Effector memory CD8-positive, alpha-beta T cell (primary cell): ENCODE measurements at regions not wholly inside any gene's neighbourhood (a gene's known extent, or its start where the extent isn't known, plus 50 kb on each side); places are given as distances from the start of the nearest gene placed in this dataset.

ENCODE experiments used
- ATAC-seq: fragments of 150-1000 bp; cut with Tn5 transposase; replicated peaks from 2 replicates; pipeline ENCODE4 v1.10.0; 2021; ENCODE audit warnings: mild to moderate bottlenecking, moderate library complexity
- DNase-seq, 3 experiments: peaks; one replicate each; pipeline ENCODE4 v3.0.0; 2021
- H3K27ac Mint-ChIP-seq, 2 donors: one replicate each; pipeline ENCODE4 v1.8.0; 2022; ENCODE audit warnings: mild to moderate bottlenecking in 2 of 2, mixed read lengths in 2 of 2, moderate library complexity in 2 of 2
- H3K27me3 Mint-ChIP-seq, 2 donors: one replicate each; pipeline ENCODE4 v1.8.0; 2022; ENCODE audit warnings: mixed read lengths in 2 of 2
- H3K36me3 Mint-ChIP-seq: one replicate; pipeline ENCODE4 v1.8.0; 2022; ENCODE audit warnings: mild to moderate bottlenecking, moderate library complexity, mixed read lengths; ENCODE audit not compliant: insufficient read depth
- H3K4me1 Mint-ChIP-seq, 2 donors: one replicate each; pipeline ENCODE4 v1.8.0; 2022; ENCODE audit warnings: low read depth in 2 of 2, mixed read lengths in 2 of 2
- H3K4me3 Mint-ChIP-seq, 2 donors: one replicate each; pipeline ENCODE4 v1.8.0; 2022; ENCODE audit warnings: mild to moderate bottlenecking in 2 of 2, mixed read lengths in 2 of 2, moderate library complexity in 2 of 2
- H3K9me3 Mint-ChIP-seq, 2 donors: one replicate each; pipeline ENCODE4 v1.8.0; 2022; ENCODE audit warnings: mixed read lengths in 2 of 2

DNA sequence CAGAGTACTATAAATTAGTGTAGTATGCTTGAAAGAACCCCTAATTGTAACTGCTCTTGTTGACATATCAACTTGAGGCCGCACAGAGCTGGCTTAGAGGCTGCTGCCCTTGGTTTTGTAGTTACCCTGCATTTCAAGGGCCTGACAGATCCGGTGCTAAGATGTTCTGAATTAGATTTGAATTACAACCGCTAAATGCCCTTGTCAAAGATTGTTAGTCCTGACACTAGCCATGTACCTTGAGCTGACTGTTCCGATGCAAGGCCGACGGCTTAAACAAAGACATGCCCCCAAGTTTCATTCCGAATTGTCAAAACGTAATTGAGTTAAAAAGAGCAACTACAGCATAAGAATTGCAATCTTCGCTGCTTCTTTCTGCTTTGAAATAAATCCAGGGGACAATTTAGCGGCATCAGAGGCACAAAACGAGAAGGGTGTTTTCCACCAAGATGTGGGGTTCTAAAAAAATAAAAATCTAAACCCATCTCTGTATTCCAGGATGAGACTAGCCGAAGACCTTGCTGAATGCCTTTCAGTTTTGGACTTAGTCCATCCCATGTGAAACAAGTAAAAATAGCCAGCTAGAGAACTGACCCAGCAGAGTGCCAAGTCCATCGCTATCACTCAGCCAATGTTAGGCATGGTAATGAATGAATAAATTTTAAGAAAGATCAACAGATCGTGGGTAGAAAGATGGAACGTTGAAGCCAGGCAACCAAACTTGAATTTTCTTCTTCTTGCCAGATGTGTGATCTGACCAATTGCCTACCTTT, 148.7 kb downstream of the DICER1 start:
- H3K9me3 Mint-ChIP-seq: no peaks in the 10 kb centered on the region
- H3K4me1 Mint-ChIP-seq: no peaks in the 10 kb centered on the region
- peaks cover 46 to 59% of the 10 kb centered on the region in 2 donors for H3K27me3 Mint-ChIP-seq
- ATAC-seq: no peak
- DNase-seq: no peak
- H3K27ac Mint-ChIP-seq: no peak overlapping the region
- no peak overlapping the region for H3K4me3 Mint-ChIP-seq
- H3K36me3 Mint-ChIP-seq: no peaks in the 10 kb centered on the region

DNA sequence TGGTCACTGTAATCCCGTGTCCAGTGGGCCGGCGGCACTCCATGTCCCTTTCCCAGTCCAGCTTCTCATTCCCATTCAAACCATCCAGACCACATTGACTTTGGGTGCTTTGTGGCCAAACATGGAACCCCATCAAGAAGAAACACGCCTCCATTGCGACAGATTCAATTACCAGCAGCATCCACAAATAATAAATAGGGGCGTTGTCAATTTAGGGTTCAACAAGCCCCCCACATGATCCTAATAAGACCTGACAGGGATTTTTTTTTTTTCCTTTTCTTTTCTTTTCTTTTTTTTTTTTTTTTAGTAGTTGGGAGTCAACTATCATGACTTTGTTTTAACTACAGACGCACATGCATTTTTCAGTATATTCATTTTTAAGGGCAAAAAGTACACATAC, 149.4 kb downstream of the DICER1 start:
- Mint-ChIP-seq H3K4me3 (no peak overlapping the region), H3K9me3 (no peaks in the 10 kb centered on the region), H3K4me1 (no peaks in the 10 kb centered on the region), H3K27me3 (peaks cover 41 to 52% of the 10 kb centered on the region in 2 donors), H3K36me3 (no peaks in the 10 kb centered on the region), H3K27ac (no peak overlapping the region)
- DNase-seq: no peak
- ATAC-seq: no peak

DNA sequence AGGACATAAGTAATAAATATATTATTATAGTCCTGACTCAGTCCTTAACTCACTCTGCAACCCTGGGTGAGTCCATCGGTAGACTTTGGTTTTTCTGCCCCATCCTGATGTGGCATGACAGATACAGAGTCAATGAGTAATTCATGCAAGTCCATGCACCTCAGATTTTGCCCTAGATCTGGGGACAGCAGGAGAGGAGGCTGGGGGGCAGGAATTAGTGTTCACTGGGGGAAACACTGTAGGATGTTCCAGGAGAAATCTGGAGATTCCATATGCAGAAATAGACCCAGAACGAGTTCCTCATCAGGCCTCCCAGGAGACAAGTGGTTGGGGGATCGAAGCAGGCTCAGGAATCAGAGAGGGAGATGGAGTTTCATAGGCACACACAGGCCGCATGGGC, 150.8 kb downstream of the DICER1 start:
- H3K27ac Mint-ChIP-seq: no peak overlapping the region
- no peaks in the 10 kb centered on the region for H3K9me3 Mint-ChIP-seq
- no peaks in the 10 kb centered on the region for H3K4me1 Mint-ChIP-seq
- H3K36me3 Mint-ChIP-seq: no peaks in the 10 kb centered on the region
- no peak overlapping the region for H3K4me3 Mint-ChIP-seq
- H3K27me3 Mint-ChIP-seq: peaks cover 39 to 48% of the 10 kb centered on the region in 2 donors
- no peak for ATAC-seq
- no peak for DNase-seq

DNA sequence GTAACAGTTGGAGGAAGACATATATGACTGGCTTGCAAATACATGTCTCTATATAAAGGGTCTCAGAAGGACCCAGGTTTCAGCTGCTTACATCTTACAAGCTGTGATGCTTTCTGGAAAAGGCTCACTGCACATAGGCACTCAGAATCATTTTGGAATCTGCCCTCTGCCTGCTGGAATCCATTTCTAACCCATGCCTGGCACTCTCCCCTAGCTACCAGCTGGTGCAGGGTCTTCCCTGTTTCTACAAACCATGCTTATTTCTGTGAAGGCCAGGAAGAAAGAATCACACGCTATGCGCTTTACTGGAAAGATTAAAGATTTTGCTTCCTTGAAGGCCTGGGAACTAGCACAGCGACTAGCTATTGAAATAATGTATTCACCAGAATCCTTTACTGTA, 151.3 kb downstream of the DICER1 start:
- no peaks in the 10 kb centered on the region for H3K9me3 Mint-ChIP-seq
- peaks cover 43 to 48% of the 10 kb centered on the region in 2 donors for H3K27me3 Mint-ChIP-seq
- no peaks in the 10 kb centered on the region for H3K36me3 Mint-ChIP-seq
- DNase-seq: no peak
- no peak overlapping the region for H3K4me3 Mint-ChIP-seq
- no peak overlapping the region for H3K27ac Mint-ChIP-seq
- no peaks in the 10 kb centered on the region for H3K4me1 Mint-ChIP-seq
- no peak for ATAC-seq

DNA sequence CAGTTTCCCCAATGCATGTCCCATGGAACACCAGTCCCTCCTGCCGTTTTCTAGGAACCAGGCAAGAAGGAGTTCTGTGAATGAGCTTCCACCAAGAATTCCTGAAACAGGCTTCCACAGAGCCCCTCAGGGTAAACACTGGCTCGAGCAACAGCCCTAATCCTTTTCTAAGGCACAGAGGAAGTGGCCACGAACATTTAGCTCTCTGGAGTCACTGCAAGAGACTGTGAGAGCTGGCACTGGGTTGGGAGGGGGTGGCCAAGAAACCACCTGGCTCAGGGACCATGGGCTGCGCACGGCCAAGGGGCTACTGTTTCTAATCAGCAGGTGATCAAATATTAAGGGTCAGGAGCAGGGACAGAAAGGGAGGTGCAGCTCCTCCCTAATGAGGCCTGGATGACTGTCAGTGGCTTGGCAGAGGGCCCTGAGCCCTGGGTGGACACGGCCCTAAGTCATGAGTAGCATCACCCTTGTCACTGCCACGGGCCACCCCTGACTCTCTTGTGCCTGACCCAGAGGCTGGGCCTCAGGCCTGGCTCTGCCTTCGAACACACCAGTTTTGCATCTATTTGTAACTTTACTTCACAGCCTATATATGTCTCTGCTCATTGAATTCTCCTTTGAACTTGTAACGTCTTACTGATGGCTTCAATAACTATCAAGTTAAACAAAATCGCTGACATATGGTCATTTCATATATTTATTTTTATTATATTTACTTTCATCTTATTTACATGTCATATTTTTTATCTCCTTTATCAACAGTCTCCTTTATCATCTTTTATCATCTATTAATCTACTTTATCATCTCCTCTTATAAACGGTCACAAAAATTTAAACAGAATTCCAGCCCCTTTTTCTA, 154.0 kb downstream of the DICER1 start:
- Mint-ChIP-seq H3K27me3 (peaks cover 49 to 58% of the 10 kb centered on the region in 2 donors), H3K9me3 (no peaks in the 10 kb centered on the region), H3K4me1 (no peaks in the 10 kb centered on the region), H3K27ac (peak overlapping the region in 1 of 2 donors; percentile 73), H3K36me3 (no peaks in the 10 kb centered on the region), H3K4me3 (no peak overlapping the region)
- ATAC-seq (no peak), DNase-seq (no peak)

DNA sequence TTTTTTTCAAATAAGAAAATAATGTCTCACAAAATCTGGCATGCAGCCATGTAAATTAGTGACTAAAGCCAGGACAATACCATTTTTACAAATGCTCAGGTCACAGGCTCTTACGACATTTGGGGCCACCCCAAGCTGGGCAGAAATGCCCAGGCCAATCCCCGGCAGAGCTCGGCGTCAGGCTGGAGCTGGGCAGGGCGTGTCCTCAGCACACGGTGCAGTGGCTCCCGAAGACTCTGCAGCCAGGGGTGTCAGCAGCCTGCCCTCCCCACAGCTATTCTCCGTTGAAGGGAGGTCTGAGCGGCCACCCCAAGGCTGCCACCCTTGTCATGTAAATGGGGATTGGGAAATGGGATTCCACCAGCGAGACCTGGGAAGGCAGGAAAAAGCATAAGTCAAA, 158.6 kb downstream of the DICER1 start:
- H3K27me3 Mint-ChIP-seq: peaks cover 54 to 65% of the 10 kb centered on the region in 2 donors

DNA sequence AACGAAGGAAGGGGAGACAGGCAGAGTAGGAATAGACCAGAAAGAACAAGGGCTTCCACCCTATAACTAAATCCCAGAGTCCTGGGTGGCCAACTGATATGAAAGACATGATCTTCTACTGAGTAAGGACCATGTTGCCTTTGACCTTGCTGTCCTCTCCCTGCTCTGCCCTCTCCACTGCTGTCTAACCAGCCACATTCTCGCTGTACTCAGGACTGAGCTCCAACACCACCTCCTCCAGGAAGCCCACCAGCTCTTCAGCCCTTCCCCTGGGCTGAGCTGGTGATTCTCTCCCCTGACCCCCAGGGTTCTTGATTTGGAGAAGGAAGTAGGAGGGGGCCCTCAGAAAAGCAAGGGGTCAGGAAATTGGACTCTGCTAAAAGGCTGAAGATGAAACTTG, 159.2 kb downstream of the DICER1 start:
- H3K4me1 Mint-ChIP-seq: no peaks in the 10 kb centered on the region
- no peaks in the 10 kb centered on the region for H3K36me3 Mint-ChIP-seq

More for the DNA sequence above, 158.6 kb downstream of the DICER1 start:
- no peaks in the 10 kb centered on the region for H3K9me3 Mint-ChIP-seq
- no peak overlapping the region for H3K27ac Mint-ChIP-seq
- ATAC-seq (no peak), DNase-seq (no peak)
- no peaks in the 10 kb centered on the region for H3K36me3 Mint-ChIP-seq
- H3K4me1 Mint-ChIP-seq: no peaks in the 10 kb centered on the region
- no peak overlapping the region for H3K4me3 Mint-ChIP-seq

DNA sequence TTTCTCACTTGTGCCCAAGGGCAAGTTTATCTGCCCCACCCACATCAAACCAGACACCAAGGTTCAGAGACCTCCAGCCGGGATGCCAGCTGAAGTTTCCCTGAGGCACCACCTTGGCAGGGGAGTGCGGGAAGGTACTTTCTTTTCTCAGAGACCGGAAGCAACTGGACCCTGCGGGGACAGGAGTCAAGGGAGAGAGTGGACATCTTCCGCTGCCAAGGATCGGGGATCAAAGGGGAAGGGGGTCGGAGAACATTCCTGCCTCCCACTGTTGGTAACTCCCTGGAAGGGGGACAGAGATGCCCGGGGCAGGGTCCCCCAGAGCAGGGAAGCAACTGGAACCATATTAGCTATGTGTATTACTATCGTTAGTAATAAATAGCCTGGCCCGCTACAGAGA, 161.8 kb downstream of the DICER1 start:
- Mint-ChIP-seq H3K4me1 (no peaks in the 10 kb centered on the region), H3K4me3 (no peak overlapping the region), H3K27me3 (peaks cover 56 to 58% of the 10 kb centered on the region in 2 donors), H3K9me3 (no peaks in the 10 kb centered on the region), H3K27ac (no peak overlapping the region), H3K36me3 (no peaks in the 10 kb centered on the region)
- no peak for ATAC-seq
- DNase-seq: no peak

More for the DNA sequence above, 159.2 kb downstream of the DICER1 start:
- no peak for DNase-seq
- Mint-ChIP-seq H3K27ac (no peak overlapping the region), H3K9me3 (no peaks in the 10 kb centered on the region), H3K4me3 (no peak overlapping the region), H3K27me3 (peaks cover 54 to 65% of the 10 kb centered on the region in 2 donors)
- ATAC-seq: no peak

DNA sequence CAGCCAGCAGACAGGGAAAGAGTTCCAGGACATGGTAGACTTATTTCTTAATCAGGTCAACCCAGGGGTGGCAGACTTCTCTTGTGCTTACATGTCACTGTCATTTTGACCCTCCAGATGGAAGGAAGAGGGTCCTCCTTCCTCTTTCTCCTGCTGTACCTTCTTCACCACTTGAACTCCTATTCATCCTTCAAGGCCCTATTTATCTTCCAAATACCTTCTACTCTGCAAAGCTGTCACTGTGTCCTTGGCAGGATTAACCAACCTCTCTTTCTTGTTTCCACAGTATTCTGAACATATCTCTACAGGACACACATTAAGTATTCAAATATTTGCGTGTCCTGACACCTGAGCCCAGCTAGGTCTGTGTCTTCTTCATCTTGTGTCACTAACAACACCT, 163.1 kb downstream of the DICER1 start:
- Mint-ChIP-seq H3K4me1 (no peaks in the 10 kb centered on the region), H3K9me3 (no peaks in the 10 kb centered on the region), H3K27me3 (peaks cover 56 to 57% of the 10 kb centered on the region in 2 donors), H3K27ac (no peak overlapping the region), H3K4me3 (no peak overlapping the region), H3K36me3 (peaks cover under 1% of the 10 kb centered on the region)
- DNase-seq: no peak
- no peak for ATAC-seq

DNA sequence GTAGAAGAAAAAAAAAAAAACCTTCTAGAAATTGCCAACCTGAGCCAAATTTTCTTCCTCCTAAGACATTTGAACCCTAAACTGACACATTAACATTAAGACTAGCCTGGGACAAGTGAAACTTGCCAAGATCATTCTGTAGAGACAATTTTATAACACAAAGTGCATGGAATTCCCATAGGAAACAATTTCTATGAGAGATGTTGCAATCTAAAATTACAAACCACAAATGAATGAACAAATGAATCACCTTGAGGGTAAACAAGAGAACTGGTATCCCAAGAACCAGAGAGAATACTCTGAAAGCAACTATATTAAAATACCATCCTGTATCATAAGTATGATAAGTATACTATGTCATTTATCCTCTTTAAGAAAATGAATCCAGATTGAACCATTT, 165.3 kb downstream of the DICER1 start:
- Mint-ChIP-seq H3K27ac (no peak overlapping the region), H3K4me3 (no peak overlapping the region), H3K4me1 (no peaks in the 10 kb centered on the region), H3K36me3 (peaks cover 2% of the 10 kb centered on the region), H3K9me3 (peaks cover 0 to 7% of the 10 kb centered on the region in 2 donors), H3K27me3 (peaks cover 36 to 38% of the 10 kb centered on the region in 2 donors)
- DNase-seq: no peak
- ATAC-seq: no peak

DNA sequence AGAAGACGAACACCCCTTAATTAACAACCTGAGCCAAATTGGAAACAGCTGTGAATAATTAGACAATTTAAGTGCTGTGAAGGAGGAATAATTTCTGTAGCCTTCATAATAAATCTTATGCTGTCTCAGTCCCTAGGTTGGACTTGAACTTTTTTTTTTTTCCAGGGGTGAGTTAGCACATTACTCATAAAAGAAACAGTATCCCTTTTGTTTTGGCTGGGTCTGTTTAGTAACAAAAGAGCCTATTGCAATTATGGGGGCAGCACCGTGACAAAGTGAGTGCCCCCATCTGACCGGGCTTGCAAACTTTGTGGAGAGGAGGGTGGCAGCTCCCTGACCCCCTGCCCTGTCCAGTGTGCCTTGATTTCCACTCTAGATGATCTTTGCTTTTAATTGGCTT, 167.4 kb downstream of the DICER1 start:
- Mint-ChIP-seq H3K36me3 (peaks cover 2% of the 10 kb centered on the region), H3K9me3 (peaks cover 0 to 8% of the 10 kb centered on the region in 2 donors), H3K27ac (no peak overlapping the region), H3K4me3 (no peak overlapping the region), H3K4me1 (no peaks in the 10 kb centered on the region), H3K27me3 (peaks cover 18 to 22% of the 10 kb centered on the region in 2 donors)
- DNase-seq: no peak
- no peak for ATAC-seq

DNA sequence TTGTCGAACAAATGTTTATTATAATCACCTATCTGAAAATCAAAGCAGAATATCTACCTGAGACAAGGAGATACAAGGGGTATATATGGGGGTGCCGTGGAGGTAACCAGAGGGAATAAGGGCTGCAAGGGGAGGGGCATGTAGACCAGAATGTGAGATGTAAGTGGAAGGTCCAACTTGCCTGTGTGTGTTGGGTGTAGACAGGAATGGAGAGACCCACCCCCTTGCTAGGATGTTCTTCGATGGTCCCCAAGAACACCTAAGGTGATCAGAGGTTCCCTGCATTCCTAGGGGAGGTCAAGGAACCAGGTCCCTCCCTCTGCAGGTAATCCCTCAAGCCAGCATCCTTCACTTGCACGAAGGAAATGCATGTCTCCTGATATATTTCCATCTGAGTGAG, 167.9 kb downstream of the DICER1 start:
- H3K27me3 Mint-ChIP-seq: peaks cover 17% of the 10 kb centered on the region in 2 donors
- H3K9me3 Mint-ChIP-seq: peaks cover 0 to 8% of the 10 kb centered on the region in 2 donors
- peaks cover 2% of the 10 kb centered on the region for H3K36me3 Mint-ChIP-seq
- ATAC-seq: no peak
- H3K4me3 Mint-ChIP-seq: no peak overlapping the region
- no peak overlapping the region for H3K27ac Mint-ChIP-seq
- no peaks in the 10 kb centered on the region for H3K4me1 Mint-ChIP-seq
- DNase-seq: no peak

DNA sequence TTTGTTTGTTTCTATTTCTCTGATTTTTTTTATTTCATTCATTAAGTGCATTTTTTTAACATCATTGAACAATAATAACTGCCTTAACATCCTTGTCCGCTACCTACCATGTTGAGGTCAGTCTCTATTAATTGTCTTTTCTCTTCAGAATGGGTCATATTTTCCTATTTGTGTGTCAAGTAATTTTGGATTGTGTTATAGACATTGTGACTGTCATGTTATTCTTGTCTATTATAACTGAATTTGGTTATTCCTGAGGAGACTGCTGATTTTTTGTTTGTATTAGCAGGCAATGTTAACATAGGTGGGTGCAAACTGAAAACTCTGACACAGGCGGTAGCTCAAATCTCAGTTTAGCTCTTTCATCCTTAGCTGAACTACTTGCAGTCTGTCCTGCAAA, 169.9 kb downstream of the DICER1 start:
- no peak overlapping the region for H3K27ac Mint-ChIP-seq
- peaks cover 17 to 24% of the 10 kb centered on the region in 2 donors for H3K27me3 Mint-ChIP-seq
- DNase-seq: no peak
- H3K4me3 Mint-ChIP-seq: no peak overlapping the region
- ATAC-seq: no peak
- peaks cover 2% of the 10 kb centered on the region for H3K36me3 Mint-ChIP-seq
- peaks cover 0 to 8% of the 10 kb centered on the region in 2 donors for H3K9me3 Mint-ChIP-seq
- no peaks in the 10 kb centered on the region for H3K4me1 Mint-ChIP-seq

DNA sequence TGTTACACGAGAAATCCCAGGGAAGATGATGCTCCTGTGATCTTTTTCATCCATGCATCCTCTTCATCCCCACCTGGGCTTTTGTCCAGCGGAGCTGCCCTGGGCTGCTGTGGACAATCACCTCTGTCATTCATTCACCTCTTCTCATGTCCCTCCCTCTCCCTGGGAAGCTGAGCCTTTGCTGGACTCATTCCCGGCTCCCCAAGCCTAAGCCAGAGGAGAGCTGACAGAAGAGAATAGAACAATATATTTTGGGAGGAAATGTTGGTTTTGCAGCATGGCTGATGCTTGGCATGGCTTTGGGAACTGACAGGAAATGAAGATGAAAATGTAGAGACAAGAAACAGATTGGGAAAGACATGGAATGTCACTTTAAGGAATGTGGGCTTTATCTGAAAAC, 177.4 kb downstream of the DICER1 start:
- H3K36me3 Mint-ChIP-seq: no peaks in the 10 kb centered on the region
- H3K27ac Mint-ChIP-seq: no peak overlapping the region
- H3K9me3 Mint-ChIP-seq: no peaks in the 10 kb centered on the region
- DNase-seq (no peak), ATAC-seq (no peak)
- peaks cover 0 to 6% of the 10 kb centered on the region in 2 donors for H3K4me1 Mint-ChIP-seq
- H3K27me3 Mint-ChIP-seq: peaks cover 14 to 20% of the 10 kb centered on the region in 2 donors
- no peak overlapping the region for H3K4me3 Mint-ChIP-seq
